Mesendoderm (in vitro differentiated cells): ENCODE measurements at regions not wholly inside any gene's neighbourhood (a gene's known extent, or its start where the extent isn't known, plus 50 kb on each side); places are given as distances from the start of the nearest gene placed in this dataset.

Experiments used
- DNase-seq: peaks from one replicate; pipeline ENCODE4 v3.0.0; 2013
- H2AK5ac ChIP-seq: 2 replicates; pipeline ENCODE4 v1.6.1; 2013; ENCODE audit warnings: low read length, inconsistent platforms
- H2BK120ac ChIP-seq: 2 replicates; pipeline ENCODE4 v1.6.1; 2013; ENCODE audit warnings: low read depth, mild to moderate bottlenecking, low read length, moderate library complexity, mixed read lengths
- H2BK15ac ChIP-seq: replicated peaks from 2 replicates; pipeline ENCODE4 v1.6.1; 2013; ENCODE audit warnings: low read depth, mild to moderate bottlenecking, moderate library complexity
- H2BK5ac ChIP-seq: 2 replicates; pipeline ENCODE4 v1.6.1; 2013; ENCODE audit warnings: low read length, inconsistent platforms
- H3K18ac ChIP-seq: 2 replicates; pipeline ENCODE4 v1.6.1; 2013; ENCODE audit warnings: mild to moderate bottlenecking, low read length, mixed read lengths
- H3K23ac ChIP-seq: one replicate; pipeline ENCODE4 v1.6.1; 2013; ENCODE audit warnings: low read length
- H3K27ac ChIP-seq: 2 replicates; pipeline ENCODE4 v1.5.1; 2013; ENCODE audit warnings: low read depth, mild to moderate bottlenecking, inconsistent platforms, low read length, moderate library complexity
- H3K27me3 ChIP-seq: 2 replicates; pipeline ENCODE4 v1.6.1; 2013; ENCODE audit warnings: low read length, control low read depth, mild to moderate bottlenecking, inconsistent platforms; ENCODE audit not compliant: insufficient read depth, poor library complexity
- H3K36me3 ChIP-seq: 2 replicates; pipeline ENCODE4 v1.6.1; 2013; ENCODE audit warnings: low read length, inconsistent platforms; ENCODE audit not compliant: control insufficient read depth, insufficient read depth
- H3K4ac ChIP-seq: one replicate; pipeline ENCODE4 v1.6.1; 2013; ENCODE audit warnings: low read depth, mild to moderate bottlenecking, low read length, moderate library complexity
- H3K4me1 ChIP-seq: 2 replicates; pipeline ENCODE4 v1.6.1; 2013; ENCODE audit warnings: low read depth, low read length, inconsistent platforms; ENCODE audit not compliant: control insufficient read depth
- H3K4me2 ChIP-seq: 2 replicates; pipeline ENCODE4 v1.6.1; 2013; ENCODE audit warnings: low read length
- H3K4me3 ChIP-seq: 2 replicates; pipeline ENCODE4 v1.5.1; 2013; ENCODE audit warnings: mild to moderate bottlenecking, low read length
- H3K56ac ChIP-seq: one replicate; pipeline ENCODE4 v1.6.1; 2013; ENCODE audit warnings: low read length
- H3K79me1 ChIP-seq: 2 replicates; pipeline ENCODE4 v1.6.1; 2013; ENCODE audit warnings: low read length, inconsistent platforms
- H3K79me2 ChIP-seq: 2 replicates; pipeline ENCODE4 v1.6.1; 2013; ENCODE audit warnings: mild to moderate bottlenecking, low read length; ENCODE audit not compliant: control insufficient read depth, insufficient read depth
- H3K9ac ChIP-seq: 2 replicates; pipeline ENCODE4 v1.6.1; 2013; ENCODE audit warnings: low read length, inconsistent platforms
- H4K5ac ChIP-seq: one replicate; pipeline ENCODE4 v1.6.1; 2013; ENCODE audit warnings: low read length
- H4K8ac ChIP-seq: one replicate; pipeline ENCODE4 v1.6.1; 2013; ENCODE audit warnings: low read depth, mild to moderate bottlenecking, control low read depth, low read length, moderate library complexity
- WGBS: extraction: QIAGEN DNeasy Blood & Tissue Kit; methylation state at CpG from one replicate; pipeline ENCODE4 v1.1.7; 2013; ENCODE audit warnings: low lambda C conversion rate, missing lambda C conversion rate; ENCODE audit not compliant: insufficient coverage; ENCODE audit errors: extremely low coverage; 5-methylcytosine and 5-hydroxymethylcytosine counted together

GRCh38 chr9:86766912-86767311, 180.4 kb downstream of the GAS1 start:
- no peak overlapping the region for H3K23ac ChIP-seq
- DNase-seq: peak; percentile 59
- no peak overlapping the region for H4K5ac ChIP-seq
- no CpG with 5 or more reads among the region's 7 CpGs for WGBS
- H3K4me2 ChIP-seq: no peak overlapping the region
- no peaks in the 10 kb centered on the region for H3K4me1 ChIP-seq
- H3K9ac ChIP-seq: no peak overlapping the region
- H3K4me3 ChIP-seq: no peak overlapping the region
- H2BK15ac ChIP-seq: no peak overlapping the region
- H2BK120ac ChIP-seq: no peak overlapping the region
- no peak overlapping the region for H3K4ac ChIP-seq
- H3K79me1 ChIP-seq: no peaks in the 10 kb centered on the region
- no peak overlapping the region for H2BK5ac ChIP-seq
- H2AK5ac ChIP-seq: no peak overlapping the region
- no peak overlapping the region for H4K8ac ChIP-seq
- H3K27ac ChIP-seq: no peak overlapping the region
- H3K36me3 ChIP-seq: no peaks in the 10 kb centered on the region
- no peak overlapping the region for H3K18ac ChIP-seq
- no peak overlapping the region for H3K56ac ChIP-seq
- no peaks in the 10 kb centered on the region for H3K27me3 ChIP-seq
- H3K79me2 ChIP-seq: no peaks in the 10 kb centered on the region

- Histone ChIP-seq H3K4me3 (no peak overlapping the region), H4K8ac (no peak overlapping the region), H3K27me3 (no peaks in the 10 kb centered on the region), H3K9ac (no peak overlapping the region), H2BK5ac (no peak overlapping the region), H3K18ac (no peak overlapping the region), H3K27ac (no peak overlapping the region), H3K79me1 (no peaks in the 10 kb centered on the region), H4K5ac (no peak overlapping the region), H3K4me2 (no peak overlapping the region), H2AK5ac (no peak overlapping the region), H3K4ac (no peak overlapping the region), H3K4me1 (no peaks in the 10 kb centered on the region), H2BK120ac (no peak overlapping the region), H3K56ac (no peak overlapping the region), H2BK15ac (no peak overlapping the region), H3K23ac (no peak overlapping the region), H3K36me3 (no peaks in the 10 kb centered on the region), H3K79me2 (no peaks in the 10 kb centered on the region)
- DNase-seq: no peak
- WGBS: no CpG with 5 or more reads among the region's 6 CpGs
Observed at GRCh38 chr9:86766511-86766910, 180.8 kb downstream of the GAS1 start.

- Histone ChIP-seq H2BK120ac (no peak overlapping the region), H3K23ac (no peak overlapping the region), H3K27ac (no peak overlapping the region), H3K4me1 (no peaks in the 10 kb centered on the region), H3K4me2 (no peak overlapping the region), H3K9ac (no peak overlapping the region), H3K4ac (no peak overlapping the region), H3K36me3 (no peaks in the 10 kb centered on the region), H3K79me1 (no peaks in the 10 kb centered on the region), H4K8ac (no peak overlapping the region), H3K56ac (no peak overlapping the region), H3K27me3 (no peaks in the 10 kb centered on the region), H2BK15ac (no peak overlapping the region), H4K5ac (no peak overlapping the region), H3K79me2 (no peaks in the 10 kb centered on the region), H2AK5ac (no peak overlapping the region), H3K18ac (no peak overlapping the region), H3K4me3 (no peak overlapping the region), H2BK5ac (no peak overlapping the region)
- peak; percentile 18 for DNase-seq
- whole genome bisulfite sequencing: no CpG with 5 or more reads among the region's 13 CpGs
Observed at GRCh38 chr9:86765746-86766430, 181.4 kb downstream of the GAS1 start.

GRCh38 chr9:86764671-86765343, 182.5 kb downstream of the GAS1 start:
- Histone ChIP-seq H3K4me3 (no peak overlapping the region), H3K27ac (no peak overlapping the region), H3K79me2 (no peaks in the 10 kb centered on the region), H3K4ac (no peak overlapping the region), H3K18ac (no peak overlapping the region), H2BK15ac (no peak overlapping the region), H3K4me2 (no peak overlapping the region), H2AK5ac (no peak overlapping the region), H4K8ac (no peak overlapping the region), H2BK5ac (no peak overlapping the region), H4K5ac (no peak overlapping the region), H3K23ac (no peak overlapping the region), H3K4me1 (no peaks in the 10 kb centered on the region), H3K56ac (no peak overlapping the region), H2BK120ac (no peak overlapping the region), H3K27me3 (no peaks in the 10 kb centered on the region), H3K9ac (no peak overlapping the region), H3K79me1 (no peaks in the 10 kb centered on the region), H3K36me3 (no peaks in the 10 kb centered on the region)
- no peak for DNase-seq
- 100% methylated on average over 3 of the region's 13 CpGs for WGBS

- Histone ChIP-seq H3K4me3 (no peak overlapping the region), H3K27me3 (no peaks in the 10 kb centered on the region), H2AK5ac (no peak overlapping the region), H3K9ac (no peak overlapping the region), H2BK5ac (no peak overlapping the region), H2BK15ac (no peak overlapping the region), H3K4me2 (no peak overlapping the region), H3K56ac (no peak overlapping the region), H4K5ac (no peak overlapping the region), H4K8ac (no peak overlapping the region), H3K23ac (no peak overlapping the region), H3K36me3 (no peaks in the 10 kb centered on the region), H3K27ac (no peak overlapping the region), H3K79me2 (no peaks in the 10 kb centered on the region), H3K4ac (no peak overlapping the region), H3K79me1 (no peaks in the 10 kb centered on the region), H3K4me1 (no peaks in the 10 kb centered on the region), H3K18ac (no peak overlapping the region), H2BK120ac (no peak overlapping the region)
- no CpG with 5 or more reads among the region's 11 CpGs for whole genome bisulfite sequencing
- DNase-seq: no peak
Observed at GRCh38 chr9:86764221-86764624, 183.1 kb downstream of the GAS1 start.
